ENCODE measurements at regions not wholly inside any gene's neighbourhood (a gene's known extent, or its start where the extent isn't known, plus 50 kb on each side); places are given as distances from the start of the nearest gene placed in this dataset.

GRCh38 chr12:125320177-125320576, 254.9 kb downstream of the AACS start:
- ATAC-seq (ENCODE audit: insufficient number of reproducible peaks, low FRiP score, low read depth) = no peak
- H3K36me3 ChIP-seq = no peaks in the 10 kb centered on the region
- no peaks in the 10 kb centered on the region for H3K4me1 ChIP-seq (ENCODE audit: control insufficient read depth in 1 of 2, low read depth in 2 of 2)
- no peak overlapping the region for H3K4me3 ChIP-seq
- no peak overlapping the region for H3K27ac ChIP-seq
- no peak for TF ChIP-seq CTCF (IDR thresholded peaks at IDR 0.05)
- no peaks in the 10 kb centered on the region for H3K9me3 ChIP-seq
- no peaks in the 10 kb centered on the region for H3K27me3 ChIP-seq (replicated peaks; ENCODE audit: insufficient read depth)
- DNase-seq (ENCODE audit: low spot score) = no peak

GRCh38 chr12:125324861-125325490, 259.7 kb downstream of the AACS start:
- H3K27ac ChIP-seq = no peak overlapping the region
- no peak for TF ChIP-seq CTCF (IDR thresholded peaks at IDR 0.05)
- H3K27me3 ChIP-seq (replicated peaks; ENCODE audit: insufficient read depth) = no peaks in the 10 kb centered on the region
- no peak for ATAC-seq (ENCODE audit: insufficient number of reproducible peaks, low FRiP score, low read depth)
- H3K4me1 ChIP-seq (ENCODE audit: control insufficient read depth in 1 of 2, low read depth in 2 of 2) = no peaks in the 10 kb centered on the region
- H3K4me3 ChIP-seq = no peak overlapping the region
- DNase-seq (ENCODE audit: low spot score) = no peak
- no peaks in the 10 kb centered on the region for H3K9me3 ChIP-seq
- no peaks in the 10 kb centered on the region for H3K36me3 ChIP-seq

GRCh38 chr12:125329239-125330102, 264.2 kb downstream of the AACS start:
- no peak for ATAC-seq (ENCODE audit: insufficient number of reproducible peaks, low FRiP score, low read depth)
- Histone ChIP-seq H3K36me3 (no peaks in the 10 kb centered on the region), H3K9me3 (no peaks in the 10 kb centered on the region), H3K27me3 (replicated peaks; ENCODE audit: insufficient read depth) (no peaks in the 10 kb centered on the region), H3K4me1 (ENCODE audit: control insufficient read depth in 1 of 2, low read depth in 2 of 2) (peaks cover 0 to 4% of the 10 kb centered on the region in 2 donors), H3K4me3 (no peak overlapping the region), H3K27ac (no peak overlapping the region)
- DNase-seq (ENCODE audit: low spot score) = no peak
- no peak for TF ChIP-seq CTCF (IDR thresholded peaks at IDR 0.05)

- no peak for ATAC-seq (ENCODE audit: insufficient number of reproducible peaks, low FRiP score, low read depth)
- Histone ChIP-seq H3K4me1 (ENCODE audit: control insufficient read depth in 1 of 2, low read depth in 2 of 2) (peaks cover 0 to 4% of the 10 kb centered on the region in 2 donors), H3K4me3 (peak overlapping the region; percentile 61), H3K36me3 (no peaks in the 10 kb centered on the region), H3K27ac (no peak overlapping the region), H3K9me3 (no peaks in the 10 kb centered on the region), H3K27me3 (replicated peaks; ENCODE audit: insufficient read depth) (no peaks in the 10 kb centered on the region)
- no peak for DNase-seq (ENCODE audit: low spot score)
- TF ChIP-seq CTCF (IDR thresholded peaks at IDR 0.05) = peak; percentile 87
Observed at GRCh38 chr12:125330645-125331341, 265.6 kb downstream of the AACS start.
